Thymus (tissue), 11 donors: ENCODE measurements at regions not wholly inside any gene's neighbourhood (a gene's known extent, or its start where the extent isn't known, plus 50 kb on each side); places are given as distances from the start of the nearest gene placed in this dataset.
"Not testable (repeated sequence)": the region's sequence is repeated elsewhere in the genome, so short reads cannot be mapped to it uniquely, and the experiment has no call there.

Source experiments
- DNase-seq, 9 donors: peaks; one replicate each; pipeline ENCODE4 v3.0.0-alpha.2; 2013; ENCODE audit warnings: low spot score in 9 of 9, low read depth in 6 of 9, missing footprints in 1 of 9
- H3K27ac ChIP-seq, 2 donors: one replicate each; pipeline ENCODE4 v1.5.1; 2013; ENCODE audit warnings: control low read depth in 1 of 2, low read depth in 1 of 2, low read length in 1 of 2, mild to moderate bottlenecking in 1 of 2, moderate library complexity in 1 of 2
- H3K27me3 ChIP-seq, 2 donors: one replicate each; pipeline ENCODE4 v1.5.1; 2013; ENCODE audit warnings: low read length in 1 of 2; ENCODE audit not compliant: control insufficient read depth in 2 of 2, insufficient read depth in 1 of 2
- H3K36me3 ChIP-seq, 2 donors: one replicate each; pipeline ENCODE4 v1.5.1; 2013; ENCODE audit warnings: low read length in 1 of 2, mild to moderate bottlenecking in 1 of 2, moderate library complexity in 1 of 2; ENCODE audit not compliant: control insufficient read depth in 2 of 2, insufficient read depth in 2 of 2
- H3K4me1 ChIP-seq, 2 donors: one replicate each; pipeline ENCODE4 v1.5.1; 2013; ENCODE audit warnings: low read length in 2 of 2; ENCODE audit not compliant: control insufficient read depth in 2 of 2, insufficient read depth in 2 of 2
- H3K4me3 ChIP-seq, 2 donors: one replicate each; pipeline ENCODE4 v1.5.1; 2013; ENCODE audit warnings: low read length in 2 of 2, control low read depth in 1 of 2, mild to moderate bottlenecking in 1 of 2
- H3K9me3 ChIP-seq, 2 donors: one replicate each; pipeline ENCODE4 v1.5.1; 2013; ENCODE audit warnings: low read length in 1 of 2, mild to moderate bottlenecking in 1 of 2; ENCODE audit not compliant: control insufficient read depth in 2 of 2, insufficient read depth in 1 of 2
- WGBS: extraction: QIAGEN DNeasy Blood & Tissue Kit; methylation state at CpG from one replicate; pipeline ENCODE4 v1.1.7; 2013; 5-methylcytosine and 5-hydroxymethylcytosine counted together
- donor health status: healthy.

- no peaks in the 10 kb centered on the region for H3K36me3 ChIP-seq
- H3K27me3 ChIP-seq, result no peaks in the 10 kb centered on the region
- no peaks in the 10 kb centered on the region for H3K4me1 ChIP-seq
- no peak for DNase-seq
- 82% methylated on average over 2 of the region's 2 CpGs for WGBS
- no peaks in the 10 kb centered on the region for H3K9me3 ChIP-seq
- no peak overlapping the region for H3K27ac ChIP-seq
- H3K4me3 ChIP-seq, result no peak overlapping the region
Measured at GRCh38 chr10:36765782-36766414, 359.5 kb upstream of the ANKRD30A start.

GRCh38 chr10:36764823-36765222 is 360.6 kb upstream of the ANKRD30A start:
- H3K4me3 ChIP-seq, result no peak overlapping the region
- H3K36me3 ChIP-seq, result no peaks in the 10 kb centered on the region
- H3K27me3 ChIP-seq, result no peaks in the 10 kb centered on the region
- no peak for DNase-seq
- H3K27ac ChIP-seq, result no peak overlapping the region
- no peaks in the 10 kb centered on the region for H3K9me3 ChIP-seq
- WGBS, result 97% methylated on average over 4 of the region's 4 CpGs
- no peaks in the 10 kb centered on the region for H3K4me1 ChIP-seq

- no peaks in the 10 kb centered on the region for H3K9me3 ChIP-seq
- no peaks in the 10 kb centered on the region for H3K4me1 ChIP-seq
- no peak overlapping the region for H3K4me3 ChIP-seq
- no peaks in the 10 kb centered on the region for H3K36me3 ChIP-seq
- H3K27ac ChIP-seq, result no peak overlapping the region
- H3K27me3 ChIP-seq, result no peaks in the 10 kb centered on the region
- no peak for DNase-seq
- 100% methylated on average over 1 of the region's 1 CpG for WGBS
Measured at GRCh38 chr10:36761121-36761520, 364.3 kb upstream of the ANKRD30A start.

- Histone ChIP-seq H3K27ac (no peak overlapping the region), H3K4me1 (no peaks in the 10 kb centered on the region), H3K27me3 (no peaks in the 10 kb centered on the region), H3K4me3 (no peak overlapping the region), H3K36me3 (no peaks in the 10 kb centered on the region), H3K9me3 (no peaks in the 10 kb centered on the region)
- no peak for DNase-seq
- WGBS, result 91% methylated on average over 3 of the region's 3 CpGs
Measured at GRCh38 chr10:36759141-36759805, 366.1 kb upstream of the ANKRD30A start.

DNA sequence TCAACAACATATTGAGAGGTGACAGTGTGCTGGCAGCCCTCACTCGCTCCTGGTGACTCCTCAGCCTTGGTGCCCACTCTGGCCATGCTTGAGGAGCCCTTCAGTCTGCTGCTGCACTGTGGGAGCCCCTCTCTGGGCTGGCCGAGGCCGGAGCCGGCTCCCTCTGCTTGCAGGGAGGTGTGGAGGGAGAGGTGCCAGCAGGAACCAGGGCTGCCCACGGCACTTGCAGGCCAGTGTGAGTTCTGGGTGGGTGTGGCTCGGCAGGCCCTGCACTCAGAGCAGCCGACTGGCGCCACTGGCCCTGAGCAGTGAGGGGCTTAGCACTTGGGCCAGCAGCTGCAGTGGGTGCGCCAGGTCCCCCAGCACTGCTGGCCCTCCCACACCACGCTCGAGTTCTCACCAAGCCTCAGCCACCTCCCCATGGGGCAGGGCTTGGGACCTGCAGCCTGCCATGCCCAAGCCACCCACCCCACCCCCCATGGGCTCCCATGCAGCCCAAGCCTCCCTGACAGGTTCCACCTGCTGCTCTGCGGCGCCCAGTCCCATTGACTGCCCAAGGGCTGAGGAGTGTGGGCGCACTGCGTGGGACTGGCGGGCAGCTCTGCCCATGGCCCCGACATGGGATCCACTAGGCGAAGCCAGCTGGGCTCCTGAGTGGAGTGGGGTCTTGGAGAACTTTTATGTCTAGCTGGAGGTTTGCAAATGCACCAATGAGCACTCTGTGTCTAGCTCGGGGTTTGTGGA is 377.1 kb upstream of the ANKRD30A start:
- Histone ChIP-seq H3K4me1 (no peaks in the 10 kb centered on the region), H3K9me3 (peaks cover 0 to 7% of the 10 kb centered on the region in 2 donors), H3K36me3 (no peaks in the 10 kb centered on the region), H3K27me3 (no peaks in the 10 kb centered on the region), H3K27ac (no peak overlapping the region), H3K4me3 (no peak overlapping the region)
- WGBS, result 97% methylated on average over 19 of the region's 19 CpGs
- no peak for DNase-seq

- H3K27me3 ChIP-seq, result no peaks in the 10 kb centered on the region
- H3K9me3 ChIP-seq, result no peaks in the 10 kb centered on the region
- WGBS, result 91% methylated on average over 5 of the region's 5 CpGs
- H3K27ac ChIP-seq, result no peak overlapping the region
- H3K4me3 ChIP-seq, result no peak overlapping the region
- no peaks in the 10 kb centered on the region for H3K4me1 ChIP-seq
- DNase-seq, result no peak
- H3K36me3 ChIP-seq, result no peaks in the 10 kb centered on the region
Measured at GRCh38 chr10:36739884-36740445, 385.4 kb upstream of the ANKRD30A start.

DNA sequence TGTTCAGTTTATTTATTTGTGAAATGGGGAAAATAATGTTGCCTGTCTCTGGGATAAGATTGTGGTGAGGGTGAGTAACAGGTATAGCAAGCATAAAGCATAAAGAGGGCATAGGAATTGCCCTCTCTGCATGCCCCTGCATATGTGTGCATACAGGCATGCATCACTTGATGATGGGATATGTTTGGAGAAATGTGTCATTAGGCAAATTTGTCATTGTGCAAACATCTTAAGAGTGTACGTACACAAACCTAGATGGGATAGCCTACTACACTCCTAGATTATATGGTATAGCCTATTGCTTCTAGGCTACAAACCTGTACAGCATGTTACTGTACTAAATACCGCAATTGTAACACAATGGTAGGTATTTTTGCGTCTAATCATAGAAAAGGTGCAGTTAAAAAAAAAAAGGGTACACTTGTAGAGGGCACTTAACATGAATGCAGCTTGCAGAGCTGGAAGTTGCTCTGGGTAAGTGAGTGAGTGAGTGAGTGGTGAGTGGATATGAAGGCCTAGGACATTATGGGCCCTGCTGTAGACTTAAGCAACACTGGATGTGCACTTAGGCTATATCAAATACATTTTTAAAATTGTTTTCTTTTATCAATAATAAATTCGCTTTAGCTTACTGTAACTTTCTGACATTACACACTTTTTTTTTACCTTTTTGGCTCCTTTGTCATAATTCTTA is 386.5 kb upstream of the ANKRD30A start:
- no peaks in the 10 kb centered on the region for H3K9me3 ChIP-seq
- WGBS, result 96% methylated on average over 4 of the region's 4 CpGs
- no peaks in the 10 kb centered on the region for H3K27me3 ChIP-seq
- H3K4me1 ChIP-seq, result no peaks in the 10 kb centered on the region
- H3K27ac ChIP-seq, result no peak overlapping the region
- no peak for DNase-seq
- no peak overlapping the region for H3K4me3 ChIP-seq
- no peaks in the 10 kb centered on the region for H3K36me3 ChIP-seq

DNA sequence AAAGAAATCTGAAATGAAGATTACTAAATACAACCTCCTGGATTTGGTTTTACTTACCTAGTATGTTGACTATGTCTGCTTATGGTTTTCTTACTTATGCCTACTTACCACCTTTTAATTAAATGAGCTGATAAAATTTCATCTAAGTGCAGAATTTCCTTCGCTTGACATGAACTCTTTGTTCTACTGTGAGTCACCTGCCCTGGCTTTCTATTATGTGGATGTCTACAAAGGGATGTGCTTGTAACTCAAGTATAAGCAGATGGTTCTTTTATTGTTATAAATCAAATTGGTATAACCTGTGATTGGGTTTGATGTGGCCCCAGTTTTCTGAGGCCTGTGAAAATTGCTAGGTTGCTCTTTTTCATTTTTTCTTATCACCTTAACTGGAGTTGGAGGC is 389.1 kb upstream of the ANKRD30A start:
- H3K27ac ChIP-seq, result no peak overlapping the region
- 92% methylated on average over 1 of the region's 1 CpG for WGBS
- H3K9me3 ChIP-seq, result no peaks in the 10 kb centered on the region
- H3K4me1 ChIP-seq, result no peaks in the 10 kb centered on the region
- no peaks in the 10 kb centered on the region for H3K27me3 ChIP-seq
- H3K4me3 ChIP-seq, result no peak overlapping the region
- DNase-seq, result no peak
- no peaks in the 10 kb centered on the region for H3K36me3 ChIP-seq

GRCh38 chr10:36734590-36734989 is 390.8 kb upstream of the ANKRD30A start:
- H3K4me1 ChIP-seq, H3K27me3 ChIP-seq, H3K4me3 ChIP-seq, DNase-seq, H3K27ac ChIP-seq, H3K9me3 ChIP-seq, H3K36me3 ChIP-seq: not testable (repeated sequence)
- 97% methylated on average over 21 of the region's 21 CpGs for WGBS
